Stimulated activated naive CD8-positive, alpha-beta T cell treated with anti-CD3 and anti-CD28 coated beads, Interleukin-15, Interleukin-2, amounts not matched to agents 100 U/mL and 50 U/mL, for 24 hours (primary cell): ENCODE measurements at regions not wholly inside any gene's neighbourhood (a gene's known extent, or its start where the extent isn't known, plus 50 kb on each side); places are given as distances from the start of the nearest gene placed in this dataset.

ENCODE experiments used
- ATAC-seq: fragments of 150-1000 bp; cut with Tn5 transposase; one replicate; pipeline ENCODE4 v1.10.0; 2021
- DNase-seq: peaks from one replicate; pipeline ENCODE4 v3.0.0; 2021

DNA sequence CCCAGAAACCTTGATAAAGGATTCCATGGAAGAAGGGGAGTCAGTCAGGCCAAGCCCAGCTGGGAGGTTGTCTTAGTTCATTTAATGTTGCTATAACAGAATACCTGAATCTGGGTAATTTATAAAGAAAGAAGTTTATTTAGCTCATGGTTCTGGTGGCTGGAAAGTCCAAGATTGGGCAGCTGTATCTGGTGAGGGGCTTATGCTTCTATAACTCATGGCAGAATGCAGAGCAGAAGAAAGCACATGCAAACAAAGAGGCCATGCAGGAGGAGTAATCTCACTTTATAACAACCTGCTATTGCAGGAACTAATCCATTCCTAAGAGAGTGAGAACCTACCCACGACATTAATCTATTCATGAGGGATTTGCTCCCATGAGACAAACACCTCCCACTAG lies 54.2 kb upstream of the ANKRD1 start:
- DNase-seq = no peak
- no peak for ATAC-seq

DNA sequence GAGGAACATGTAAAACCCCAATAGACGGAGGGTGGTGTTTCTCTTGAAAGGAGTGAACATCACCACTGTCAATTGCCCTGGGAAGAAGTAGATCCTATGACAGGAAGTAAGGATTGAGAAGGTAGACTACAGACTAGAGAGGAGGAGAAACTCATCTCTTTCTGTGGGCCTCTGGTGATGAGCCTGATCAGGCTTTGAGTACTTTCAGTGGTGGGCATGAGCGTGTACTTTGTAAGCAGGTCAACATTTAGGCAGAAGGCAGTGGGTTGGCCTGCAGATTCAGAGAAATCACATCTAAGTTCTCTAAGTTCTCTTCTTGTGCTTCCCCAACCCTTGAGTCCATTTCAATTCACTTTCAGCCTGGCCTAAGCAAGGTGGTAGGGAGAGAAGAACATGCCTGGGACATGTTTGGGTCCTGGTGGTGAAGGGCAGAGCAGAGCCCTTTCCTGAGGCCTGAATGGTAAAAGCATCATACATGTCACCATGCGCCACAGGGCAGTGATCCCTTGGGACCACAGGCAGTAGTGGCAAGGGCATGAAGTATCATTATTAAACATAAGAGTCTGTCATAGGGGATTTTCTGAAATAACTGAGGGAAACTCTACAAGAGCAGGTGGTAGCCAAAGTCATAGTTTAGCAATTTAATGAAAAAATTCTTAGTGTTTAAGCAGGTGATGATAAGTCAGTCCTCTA lies 56.4 kb upstream of the ANKRD1 start:
- DNase-seq (no peak), ATAC-seq (peak; percentile 32)

DNA sequence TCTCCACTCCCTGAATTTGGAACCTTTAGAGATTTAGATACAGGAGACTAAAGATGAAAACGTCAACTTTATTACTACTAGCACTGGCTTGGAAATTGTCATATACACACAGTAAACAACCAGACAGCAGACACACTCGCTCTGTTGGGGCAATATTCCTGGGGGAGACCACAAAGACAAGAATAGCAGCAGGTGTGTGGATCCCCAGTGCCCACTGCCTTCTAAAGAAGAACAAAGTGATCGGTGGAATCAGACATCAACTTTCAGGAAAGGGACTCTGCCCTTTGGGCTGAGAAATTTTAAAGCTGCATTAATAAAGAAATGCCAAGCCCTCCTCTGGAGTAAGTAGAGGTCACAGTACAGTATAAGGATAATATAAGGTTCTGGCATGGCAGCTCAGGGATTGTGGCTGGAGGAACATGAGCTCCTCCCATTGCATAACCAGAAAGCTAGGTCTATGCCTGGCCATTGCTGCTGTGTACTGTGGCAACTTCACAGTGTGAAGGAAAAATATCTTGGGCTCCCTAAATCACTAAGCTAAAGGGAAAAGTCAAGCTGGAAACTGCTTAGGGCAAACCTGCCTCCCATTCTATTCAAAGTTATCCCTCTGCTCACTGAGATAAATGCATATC lies 57.1 kb upstream of the ANKRD1 start:
- ATAC-seq = no peak
- no peak for DNase-seq

GRCh38 chr10:90982406-90983008 lies 61.6 kb upstream of the ANKRD1 start:
- ATAC-seq (no peak), DNase-seq (no peak)

DNA sequence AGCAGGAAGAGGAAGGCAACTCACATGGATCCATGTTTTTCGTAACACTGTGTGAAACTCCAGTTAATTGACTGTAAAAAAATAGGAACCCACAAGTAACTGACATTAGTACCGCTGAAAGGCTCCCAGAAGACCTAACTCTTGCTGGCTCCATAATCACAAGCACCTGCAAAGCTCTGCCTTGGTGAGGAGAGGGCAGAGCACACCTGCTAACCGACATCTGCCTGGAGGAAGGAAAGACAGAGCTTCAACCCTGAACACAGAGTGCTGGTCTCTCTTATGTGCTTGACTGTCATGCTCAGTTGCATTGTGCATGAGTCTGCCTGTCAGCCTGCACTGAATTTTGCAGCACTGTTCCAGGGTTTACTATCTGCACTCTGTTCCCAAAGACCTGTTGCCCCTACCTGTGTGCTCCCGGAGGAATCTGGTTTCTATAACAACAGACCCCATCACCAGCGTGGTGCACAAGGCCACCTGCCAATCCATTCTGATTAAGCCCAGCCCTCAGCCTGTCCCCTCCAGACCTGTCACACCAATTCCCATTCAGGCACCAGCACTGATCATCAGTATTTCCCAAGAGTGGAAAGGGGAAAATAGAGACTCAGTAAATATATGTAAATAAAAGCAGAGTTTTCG lies 63.1 kb upstream of the ANKRD1 start:
- ATAC-seq (no peak), DNase-seq (no peak)

GRCh38 chr10:90984898-90985297 lies 64.0 kb upstream of the ANKRD1 start:
- no peak for DNase-seq
- no peak for ATAC-seq

GRCh38 chr10:90985321-90985933 lies 64.5 kb upstream of the ANKRD1 start:
- no peak for DNase-seq
- ATAC-seq = no peak

GRCh38 chr10:90986136-90986760 lies 65.4 kb upstream of the ANKRD1 start:
- DNase-seq (no peak), ATAC-seq (no peak)

GRCh38 chr10:90986870-90987269 lies 66.0 kb upstream of the ANKRD1 start:
- DNase-seq (no peak), ATAC-seq (no peak)

GRCh38 chr10:90987383-90987782 lies 66.5 kb upstream of the ANKRD1 start:
- DNase-seq (no peak), ATAC-seq (no peak)

DNA sequence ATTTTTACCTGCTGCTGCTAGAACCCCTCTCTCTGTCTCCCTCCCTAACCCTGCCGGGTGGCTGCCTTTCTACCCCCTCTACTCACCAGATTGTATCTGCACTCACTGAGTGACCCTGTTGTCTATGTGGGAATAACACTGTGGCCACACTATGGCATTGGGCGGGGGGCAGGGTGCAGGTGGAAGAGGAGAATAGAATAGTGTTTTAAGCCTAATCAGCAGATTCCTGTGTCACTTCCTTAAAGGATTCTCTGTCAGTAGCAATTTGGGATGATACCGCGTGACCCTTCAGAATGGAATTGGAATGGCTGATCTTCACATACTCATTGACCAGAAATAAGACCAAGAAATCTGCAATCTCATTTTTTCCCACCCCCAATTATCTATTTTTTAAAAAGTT lies 67.1 kb upstream of the ANKRD1 start:
- ATAC-seq = no peak
- no peak for DNase-seq

GRCh38 chr10:90988802-90989201 lies 67.9 kb upstream of the ANKRD1 start:
- DNase-seq (no peak), ATAC-seq (no peak)

GRCh38 chr10:90989378-90989777 lies 68.5 kb upstream of the ANKRD1 start:
- ATAC-seq (no peak), DNase-seq (no peak)

DNA sequence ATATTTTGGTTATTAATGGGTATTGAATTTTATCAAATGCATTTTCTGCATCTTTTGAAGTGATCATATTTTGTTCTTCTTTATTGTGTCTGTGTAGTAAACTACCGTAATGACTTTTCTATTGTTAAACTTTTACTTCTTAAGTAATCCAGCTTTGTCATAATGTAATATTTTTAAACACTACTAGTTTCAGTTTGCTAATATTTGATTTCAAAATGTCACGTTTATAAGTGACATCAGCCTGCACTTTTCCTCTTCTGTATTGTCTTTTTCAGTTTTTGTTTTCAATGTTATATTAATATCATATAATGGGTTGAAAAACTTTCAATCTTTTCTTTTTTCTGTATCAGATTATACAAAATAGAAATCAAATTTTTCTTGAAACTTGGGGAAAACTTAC lies 71.6 kb upstream of the ANKRD1 start:
- DNase-seq (no peak), ATAC-seq (no peak)

DNA sequence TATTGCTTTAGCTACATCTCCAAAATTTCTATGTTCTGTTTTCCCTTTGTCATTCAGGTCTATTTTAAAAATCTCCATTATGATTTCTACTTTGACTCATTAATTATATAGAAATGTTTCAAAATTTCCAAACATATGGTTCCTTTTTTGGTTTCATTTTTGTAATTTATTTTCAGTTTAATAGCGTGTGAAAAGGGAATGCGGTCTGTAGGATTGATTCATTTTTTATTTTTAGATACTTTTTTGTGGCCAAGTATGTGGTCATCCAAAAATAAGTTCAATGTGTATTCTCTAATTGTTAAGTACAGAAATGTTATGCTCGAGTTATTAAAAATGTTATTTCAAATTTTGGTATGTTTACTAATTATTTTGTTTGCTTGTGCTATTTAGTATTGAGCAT lies 72.5 kb upstream of the ANKRD1 start:
- ATAC-seq (no peak), DNase-seq (no peak)

GRCh38 chr10:90997670-90998069 lies 76.8 kb upstream of the ANKRD1 start:
- DNase-seq = no peak

DNA sequence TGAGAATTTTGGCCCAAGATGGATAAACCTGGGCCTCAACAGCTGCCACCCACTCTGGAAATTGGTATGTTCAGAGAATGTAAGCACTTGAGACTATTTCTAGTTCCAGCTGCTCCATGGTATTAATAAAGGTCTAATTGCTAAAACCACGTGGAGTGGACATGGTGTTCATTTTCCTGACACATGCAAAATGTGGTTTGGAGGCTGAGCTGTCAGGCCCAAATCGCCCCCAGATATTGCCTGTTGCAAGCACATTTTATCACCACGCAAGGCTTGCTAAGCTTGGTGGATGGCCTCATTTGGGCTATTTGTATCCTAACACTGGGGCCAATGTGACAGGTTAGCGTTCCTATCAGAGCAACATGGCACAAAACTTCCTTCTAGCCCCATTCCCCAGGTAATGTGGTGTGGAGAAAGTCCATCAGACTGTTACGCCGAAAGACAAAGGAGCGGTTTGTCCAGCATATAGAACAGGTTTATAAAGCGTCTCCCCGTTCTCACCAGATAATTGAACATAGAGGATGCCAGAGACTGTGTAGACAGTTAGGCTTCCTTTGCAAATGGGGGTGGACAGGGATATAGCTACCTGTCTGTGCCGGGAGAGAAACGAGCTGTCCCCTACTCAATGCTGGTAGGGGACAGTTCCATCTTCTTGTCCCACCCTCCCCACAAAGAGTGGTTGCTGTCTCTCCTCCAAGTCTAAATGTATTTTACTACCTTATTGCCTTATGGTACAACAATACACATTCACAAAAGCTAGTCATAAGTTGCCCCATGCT lies 78.0 kb upstream of the ANKRD1 start:
- DNase-seq (no peak), ATAC-seq (no peak)

More at GRCh38 chr10:90997670-90998069, 76.8 kb upstream of the ANKRD1 start:
- no peak for ATAC-seq

GRCh38 chr10:90999512-91000172 lies 78.8 kb upstream of the ANKRD1 start:
- ATAC-seq = no peak
- no peak for DNase-seq

DNA sequence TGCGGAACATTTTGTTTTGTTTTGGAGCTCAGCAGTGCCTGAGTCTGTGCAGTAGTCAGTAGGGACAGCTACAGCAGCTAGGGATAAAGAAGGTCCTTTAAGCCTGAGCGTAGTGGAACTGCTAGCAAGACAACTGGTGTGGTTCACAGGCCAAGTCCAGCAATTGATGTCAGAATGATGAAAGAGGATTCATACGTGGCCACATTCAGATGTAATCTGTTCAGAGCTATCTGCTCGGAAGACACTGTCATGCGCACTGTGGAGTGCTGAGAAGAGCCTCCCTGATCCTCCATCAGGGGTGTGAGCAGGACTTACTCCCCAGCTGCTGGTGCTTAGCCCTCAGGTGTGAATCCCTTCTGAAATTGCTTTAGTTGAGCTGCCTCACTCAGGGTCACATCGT lies 79.6 kb upstream of the ANKRD1 start:
- no peak for ATAC-seq
- no peak for DNase-seq

GRCh38 chr10:91000985-91001384 lies 80.1 kb upstream of the ANKRD1 start:
- no peak for DNase-seq
- no peak for ATAC-seq

- no peak for ATAC-seq
- no peak for DNase-seq
These were observed 81.8 kb upstream of the ANKRD1 start for GRCh38 chr10:91002656-91003055.
